Activated T-cell treated with anti-CD3 and anti-CD28 coated beads for 48 hours (primary cell): ENCODE measurements at regions not wholly inside any gene's neighbourhood (a gene's known extent, or its start where the extent isn't known, plus 50 kb on each side); places are given as distances from the start of the nearest gene placed in this dataset.

Experiments
- DNase-seq: peaks from one replicate; pipeline ENCODE4 v3.0.0-alpha.2; 2020; ENCODE audit warnings: low read depth

GRCh38 chr5:168019143-168019542 is 272.3 kb upstream of the WWC1 start:
- no peak for DNase-seq

GRCh38 chr5:168020542-168021294 is 270.7 kb upstream of the WWC1 start:
- DNase-seq: no peak

GRCh38 chr5:168022446-168023169 is 268.8 kb upstream of the WWC1 start:
- DNase-seq: no peak

- no peak for DNase-seq
Observed at GRCh38 chr5:168023191-168023590, 268.3 kb upstream of the WWC1 start.

- DNase-seq: no peak
Observed at GRCh38 chr5:168024306-168024705, 267.1 kb upstream of the WWC1 start.

- DNase-seq: no peak
Observed at GRCh38 chr5:168027007-168027406, 264.4 kb upstream of the WWC1 start.

- DNase-seq: no peak
Observed at GRCh38 chr5:168030912-168031311, 260.5 kb upstream of the WWC1 start.

- no peak for DNase-seq
Observed at GRCh38 chr5:168031614-168032013, 259.8 kb upstream of the WWC1 start.

- DNase-seq: no peak
Observed at GRCh38 chr5:168039039-168039438, 252.4 kb upstream of the WWC1 start.

- DNase-seq: no peak
Observed at GRCh38 chr5:168039566-168040248, 251.7 kb upstream of the WWC1 start.

- DNase-seq: no peak
Observed at GRCh38 chr5:168041583-168041982, 249.9 kb upstream of the WWC1 start.

- DNase-seq: no peak
Observed at GRCh38 chr5:168042284-168043068, 249.0 kb upstream of the WWC1 start.

- DNase-seq: no peak
Observed at GRCh38 chr5:168046163-168046562, 245.3 kb upstream of the WWC1 start.

GRCh38 chr5:168047043-168047668 is 244.3 kb upstream of the WWC1 start:
- no peak for DNase-seq

- no peak for DNase-seq
Observed at GRCh38 chr5:168047669-168048111, 243.8 kb upstream of the WWC1 start.

GRCh38 chr5:168048486-168048885 is 243.0 kb upstream of the WWC1 start:
- no peak for DNase-seq

GRCh38 chr5:168052686-168053085 is 238.8 kb upstream of the WWC1 start:
- DNase-seq: no peak

GRCh38 chr5:168054091-168054490 is 237.4 kb upstream of the WWC1 start:
- DNase-seq: no peak

- no peak for DNase-seq
Observed at GRCh38 chr5:168055141-168055683, 236.2 kb upstream of the WWC1 start.

GRCh38 chr5:168055961-168056360 is 235.5 kb upstream of the WWC1 start:
- DNase-seq: no peak

GRCh38 chr5:168056499-168057182 is 234.8 kb upstream of the WWC1 start:
- DNase-seq: no peak
